Ovary (tissue), 3 donors: ENCODE measurements at regions not wholly inside any gene's neighbourhood (a gene's known extent, or its start where the extent isn't known, plus 50 kb on each side); places are given as distances from the start of the nearest gene placed in this dataset.

Experiments used
- EP300 ChIP-seq: sonication (generic); formaldehyde crosslinking; IDR thresholded peaks from one replicate; pipeline ENCODE4 v1.6.1; 2017; ENCODE audit warnings: antibody characterized with exemption
- POLR2A ChIP-seq: fragments of 450-650 bp; IDR thresholded peaks from one replicate; pipeline ENCODE4 v1.6.1; 2017; ENCODE audit warnings: antibody characterized with exemption, mild to moderate bottlenecking, moderate library complexity
- TF ChIP-seq, protein P1 (sequence below), 3 donors: fragments of 450-650 bp in 2 of 3; fragments of 200-600 bp in 1 of 3; IDR thresholded peaks; one replicate each; pipeline versions ENCODE4 v1.5.1 to v1.8.0; 2016 to 2022; ENCODE audit warnings: antibody characterized with exemption in 3 of 3, mild to moderate bottlenecking in 1 of 3
- donor health status: DM: no; HTN: no; CAD: no.

DNA sequence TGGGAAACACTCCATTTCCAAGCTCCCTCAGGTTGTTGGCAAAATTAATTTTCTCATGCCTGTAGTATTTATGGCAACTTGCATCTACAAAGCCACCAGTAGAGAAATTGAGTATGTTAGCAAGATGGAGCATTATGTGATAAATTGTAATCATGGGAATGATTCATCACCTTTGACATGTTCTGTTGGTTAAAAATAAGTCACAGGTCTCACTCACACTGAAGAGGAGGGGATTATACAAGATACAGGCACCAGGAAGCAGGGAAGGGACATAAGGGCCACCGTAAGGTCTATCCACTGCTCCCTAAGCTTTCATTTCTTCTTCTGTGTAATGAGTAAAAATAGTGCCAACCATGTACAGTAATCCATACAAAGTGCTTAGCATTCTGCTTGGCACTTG lies 313.0 kb downstream of the GBA3 start:
- TF ChIP-seq EP300: no peak
- TF ChIP-seq, protein P1, sequence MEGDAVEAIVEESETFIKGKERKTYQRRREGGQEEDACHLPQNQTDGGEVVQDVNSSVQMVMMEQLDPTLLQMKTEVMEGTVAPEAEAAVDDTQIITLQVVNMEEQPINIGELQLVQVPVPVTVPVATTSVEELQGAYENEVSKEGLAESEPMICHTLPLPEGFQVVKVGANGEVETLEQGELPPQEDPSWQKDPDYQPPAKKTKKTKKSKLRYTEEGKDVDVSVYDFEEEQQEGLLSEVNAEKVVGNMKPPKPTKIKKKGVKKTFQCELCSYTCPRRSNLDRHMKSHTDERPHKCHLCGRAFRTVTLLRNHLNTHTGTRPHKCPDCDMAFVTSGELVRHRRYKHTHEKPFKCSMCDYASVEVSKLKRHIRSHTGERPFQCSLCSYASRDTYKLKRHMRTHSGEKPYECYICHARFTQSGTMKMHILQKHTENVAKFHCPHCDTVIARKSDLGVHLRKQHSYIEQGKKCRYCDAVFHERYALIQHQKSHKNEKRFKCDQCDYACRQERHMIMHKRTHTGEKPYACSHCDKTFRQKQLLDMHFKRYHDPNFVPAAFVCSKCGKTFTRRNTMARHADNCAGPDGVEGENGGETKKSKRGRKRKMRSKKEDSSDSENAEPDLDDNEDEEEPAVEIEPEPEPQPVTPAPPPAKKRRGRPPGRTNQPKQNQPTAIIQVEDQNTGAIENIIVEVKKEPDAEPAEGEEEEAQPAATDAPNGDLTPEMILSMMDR (IDR thresholded peaks at IDR 0.05): no peak
- TF ChIP-seq POLR2A: no peak
